Endodermal cell (in vitro differentiated cells): ENCODE measurements at regions not wholly inside any gene's neighbourhood (a gene's known extent, or its start where the extent isn't known, plus 50 kb on each side); places are given as distances from the start of the nearest gene placed in this dataset.
A peak's percentile ranks its signal among the peaks of the same experiment; 100 is the strongest.

Experiments used
- DNase-seq: peaks from one replicate; pipeline ENCODE4 v3.0.0-alpha.2; 2017
- H3K27ac ChIP-seq: 2 replicates; pipeline ENCODE4 v1.5.1; 2013; ENCODE audit warnings: mild to moderate bottlenecking, low read depth, low read length, moderate library complexity
- H3K27me3 ChIP-seq: 2 replicates; pipeline ENCODE4 v1.6.1; 2013; ENCODE audit warnings: mild to moderate bottlenecking, low read length, moderate library complexity; ENCODE audit not compliant: insufficient read depth, control insufficient read depth, poor library complexity, severe bottlenecking
- H3K36me3 ChIP-seq: 2 replicates; pipeline ENCODE4 v1.7.0; 2013; ENCODE audit warnings: mild to moderate bottlenecking, low read length, moderate library complexity; ENCODE audit not compliant: control insufficient read depth, insufficient read depth
- H3K4me1 ChIP-seq: one replicate; pipeline ENCODE4 v1.7.0; 2013; ENCODE audit warnings: low read length; ENCODE audit not compliant: control insufficient read depth, insufficient read depth
- H3K4me3 ChIP-seq: 2 replicates; pipeline ENCODE4 v1.5.1; 2013; ENCODE audit warnings: mild to moderate bottlenecking, low read length, moderate library complexity
- H3K9ac ChIP-seq: 2 replicates; pipeline ENCODE4 v1.6.1; 2013; ENCODE audit warnings: mild to moderate bottlenecking, low read length, moderate library complexity; ENCODE audit not compliant: poor library complexity, severe bottlenecking; ENCODE audit errors: extremely low read depth
- H3K9me3 ChIP-seq: 2 replicates; pipeline ENCODE4 v1.6.1; 2013; ENCODE audit warnings: mild to moderate bottlenecking, low read length, moderate library complexity; ENCODE audit not compliant: control insufficient read depth
- H3K27ac Mint-ChIP-seq: 2 replicates; pipeline ENCODE4 v1.8.0; 2020; ENCODE audit warnings: mixed read lengths
- H3K27me3 Mint-ChIP-seq: 2 replicates; pipeline ENCODE4 v1.8.0; 2021; ENCODE audit warnings: mild to moderate bottlenecking, mixed read lengths; ENCODE audit not compliant: insufficient read depth
- H3K36me3 Mint-ChIP-seq: 2 replicates; pipeline ENCODE4 v1.8.0; 2020; ENCODE audit warnings: low read depth, mixed read lengths
- H3K4me1 Mint-ChIP-seq: 2 replicates; pipeline ENCODE4 v1.8.0; 2020; ENCODE audit warnings: mixed read lengths
- H3K4me3 Mint-ChIP-seq: 2 replicates; pipeline ENCODE4 v1.8.0; 2020; ENCODE audit warnings: mild to moderate bottlenecking, moderate library complexity, mixed read lengths
- H3K9me3 Mint-ChIP-seq: 2 replicates; pipeline ENCODE4 v1.8.0; 2020; ENCODE audit warnings: mild to moderate bottlenecking, mixed read lengths
- CTCF ChIP-seq: fragments of 200-600 bp; sonication (generic); conservative IDR thresholded peaks from 2 replicates; pipeline ENCODE4 v1.5.0; 2021; ENCODE audit warnings: antibody characterized with exemption, mild to moderate bottlenecking
- WGBS, 2 experiments: methylation state at CpG; one replicate each; pipeline versions ENCODE4 v1.1.5 to v1.1.7; 2013; ENCODE audit warnings: missing lambda C conversion rate in 2 of 2, mixed read lengths in 1 of 2; ENCODE audit not compliant: insufficient coverage in 1 of 2, insufficient read length in 1 of 2; 5-methylcytosine and 5-hydroxymethylcytosine counted together

- H3K36me3 Mint-ChIP-seq: no peaks in the 10 kb centered on the region
- H3K4me1 Mint-ChIP-seq: peaks cover 24% of the 10 kb centered on the region
- no peaks in the 10 kb centered on the region for H3K36me3 ChIP-seq
- no peaks in the 10 kb centered on the region for H3K9me3 Mint-ChIP-seq
- no peak for DNase-seq
- H3K27me3 ChIP-seq: no peaks in the 10 kb centered on the region
- H3K4me1 ChIP-seq: no peaks in the 10 kb centered on the region
- H3K27me3 Mint-ChIP-seq: peaks cover 2% of the 10 kb centered on the region
- TF ChIP-seq CTCF: no peak
- 65 to 92% methylated on average over 2 to 6 of the region's 6 CpGs for WGBS, 2 experiments
- no peak overlapping the region for H3K4me3 ChIP-seq
- no peak overlapping the region for H3K27ac Mint-ChIP-seq
- H3K9me3 ChIP-seq: no peaks in the 10 kb centered on the region
- H3K9ac ChIP-seq: no peak overlapping the region
- H3K27ac ChIP-seq: no peak overlapping the region
- no peak overlapping the region for H3K4me3 Mint-ChIP-seq
Observed at GRCh38 chr2:64839844-64840243, 149.4 kb upstream of the SLC1A4 start.

- Mint-ChIP-seq H3K27ac (no peak overlapping the region), H3K4me3 (no peak overlapping the region), H3K36me3 (no peaks in the 10 kb centered on the region), H3K4me1 (peaks cover 22% of the 10 kb centered on the region), H3K9me3 (no peaks in the 10 kb centered on the region), H3K27me3 (peaks cover 2% of the 10 kb centered on the region)
- H3K9ac ChIP-seq: no peak overlapping the region
- no peaks in the 10 kb centered on the region for H3K36me3 ChIP-seq
- no peaks in the 10 kb centered on the region for H3K27me3 ChIP-seq
- 93 to 95% methylated on average over 4 of the region's 4 CpGs for WGBS, 2 experiments
- H3K27ac ChIP-seq: peak overlapping the region; percentile 42
- H3K4me1 ChIP-seq: no peaks in the 10 kb centered on the region
- H3K4me3 ChIP-seq: no peak overlapping the region
- DNase-seq: no peak
- no peaks in the 10 kb centered on the region for H3K9me3 ChIP-seq
- no peak for TF ChIP-seq CTCF
Observed at GRCh38 chr2:64840426-64840881, 148.7 kb upstream of the SLC1A4 start.

GRCh38 chr2:64841461-64841860 lies 147.7 kb upstream of the SLC1A4 start:
- DNase-seq: no peak
- Mint-ChIP-seq H3K4me1 (peaks cover 12% of the 10 kb centered on the region), H3K4me3 (no peak overlapping the region), H3K27me3 (peaks cover 2% of the 10 kb centered on the region), H3K9me3 (no peaks in the 10 kb centered on the region), H3K36me3 (no peaks in the 10 kb centered on the region), H3K27ac (no peak overlapping the region)
- 88 to 100% methylated on average over 2 of the region's 2 CpGs for WGBS, 2 experiments
- Histone ChIP-seq H3K9ac (no peak overlapping the region), H3K9me3 (no peaks in the 10 kb centered on the region), H3K27me3 (no peaks in the 10 kb centered on the region), H3K4me1 (no peaks in the 10 kb centered on the region), H3K4me3 (no peak overlapping the region), H3K27ac (no peak overlapping the region), H3K36me3 (no peaks in the 10 kb centered on the region)
- TF ChIP-seq CTCF: no peak
